HL-60 (cell line): ENCODE measurements at regions not wholly inside any gene's neighbourhood (a gene's known extent, or its start where the extent isn't known, plus 50 kb on each side); places are given as distances from the start of the nearest gene placed in this dataset.

Experiments
- CTCF ChIP-seq: IDR thresholded peaks from one replicate; pipeline ENCODE4 v1.5.1; 2011; ENCODE audit warnings: low read length, control low read depth, inconsistent platforms; ENCODE audit not compliant: insufficient read depth
- GABPA ChIP-seq: IDR thresholded peaks from 2 replicates; pipeline ENCODE4 v1.6.1; 2012; ENCODE audit warnings: low read depth
- POLR2AphosphoS5 ChIP-seq: IDR thresholded peaks from 2 replicates; pipeline ENCODE4 v1.6.1; 2012; ENCODE audit warnings: low read depth
- REST ChIP-seq: IDR thresholded peaks from 2 replicates; pipeline ENCODE4 v1.6.1; 2012; ENCODE audit warnings: low read depth; ENCODE audit not compliant: insufficient replicate concordance
- SPI1 ChIP-seq: IDR thresholded peaks from 2 replicates; pipeline ENCODE4 v1.6.1; 2012; ENCODE audit warnings: low read depth, mild to moderate bottlenecking, borderline replicate concordance

GRCh38 chr13:104137416-104137815 is 1071.2 kb upstream of the SLC10A2 start:
- TF ChIP-seq CTCF: no peak
- no peak for TF ChIP-seq POLR2AphosphoS5
- TF ChIP-seq SPI1: no peak
- no peak for TF ChIP-seq REST
- no peak for TF ChIP-seq GABPA
